ENCODE measurements at regions not wholly inside any gene's neighbourhood (a gene's known extent, or its start where the extent isn't known, plus 50 kb on each side); places are given as distances from the start of the nearest gene placed in this dataset.
"Not testable (repeated sequence)": the region's sequence is repeated elsewhere in the genome, so short reads cannot be mapped to it uniquely, and the experiment has no call there.

- DNase-seq: no peak
- Histone ChIP-seq H3K4me1 (peaks cover 5% of the 10 kb centered on the region in 2 donors), H3K27me3 (no peaks in the 10 kb centered on the region), H3K36me3 (no peaks in the 10 kb centered on the region), H3K4me3 (no peak overlapping the region), H3K9me3 (no peaks in the 10 kb centered on the region), H3K27ac (no peak overlapping the region)
- intact Hi-C loops (cut with DNase I; ENCODE audit: low total_unique reads): no loop called here
- ATAC-seq: no peak
- no peak for TF ChIP-seq CTCF (IDR thresholded peaks at IDR 0.05 in 4 of 5, conservative IDR thresholded peaks at IDR 0.05 in 1 of 5)
- no peak for TF ChIP-seq POLR2A (IDR thresholded peaks at IDR 0.05)
- in situ Hi-C loops (cut with MboI; ENCODE audit: low sequenced_read_pairs in 4 of 4): loop anchor here in 1 of 4 donors (25.0 kb wide), 1 partner anchor 99 kb away; the partner anchor contains the start of gene SEC11C
These were observed 101.2 kb upstream of the SEC11C start for GRCh38 chr18:59038295-59039039.

- H3K4me3 ChIP-seq; DNase-seq; H3K4me1 ChIP-seq; H3K27ac ChIP-seq; ATAC-seq; H3K36me3 ChIP-seq; intact Hi-C loops (cut with DNase I; ENCODE audit: low total_unique reads); H3K27me3 ChIP-seq; H3K9me3 ChIP-seq: not testable (repeated sequence)
- in situ Hi-C loops (cut with MboI; ENCODE audit: low sequenced_read_pairs in 4 of 4): loop anchor here in 1 of 4 donors (25.0 kb wide), 1 partner anchor 98 kb away; the partner anchor contains the start of gene SEC11C
These were observed 100.7 kb upstream of the SEC11C start for GRCh38 chr18:59039040-59039320.

GRCh38 chr18:59039449-59039848 is 100.2 kb upstream of the SEC11C start:
- no peak overlapping the region for H3K4me3 ChIP-seq
- intact Hi-C loops (cut with DNase I; ENCODE audit: low total_unique reads): no loop called here
- TF ChIP-seq POLR2A (IDR thresholded peaks at IDR 0.05) (no peak), CTCF (IDR thresholded peaks at IDR 0.05 in 4 of 5, conservative IDR thresholded peaks at IDR 0.05 in 1 of 5) (no peak)
- no peaks in the 10 kb centered on the region for H3K36me3 ChIP-seq
- ATAC-seq: no peak
- no peaks in the 10 kb centered on the region for H3K9me3 ChIP-seq
- in situ Hi-C loops (cut with MboI; ENCODE audit: low sequenced_read_pairs in 4 of 4): loop anchor here in 1 of 4 donors (25.0 kb wide), 1 partner anchor 98 kb away; the partner anchor contains the start of gene SEC11C
- H3K27ac ChIP-seq: no peak overlapping the region
- H3K27me3 ChIP-seq: no peaks in the 10 kb centered on the region
- DNase-seq: no peak
- H3K4me1 ChIP-seq: peaks cover 5 to 7% of the 10 kb centered on the region in 2 donors

GRCh38 chr18:59040770-59041148 is 98.9 kb upstream of the SEC11C start:
- no peak overlapping the region for H3K4me3 ChIP-seq

More at GRCh38 chr18:59040770-59041148, 98.9 kb upstream of the SEC11C start:
- H3K36me3 ChIP-seq: no peaks in the 10 kb centered on the region
- in situ Hi-C loops (cut with MboI; ENCODE audit: low sequenced_read_pairs in 4 of 4): loop anchor here in 1 of 4 donors (25.0 kb wide), 1 partner anchor 97 kb away; the partner anchor contains the start of gene SEC11C
- no peaks in the 10 kb centered on the region for H3K27me3 ChIP-seq
- DNase-seq: no peak
- H3K27ac ChIP-seq: no peak overlapping the region
- ATAC-seq: no peak
- peaks cover 5 to 11% of the 10 kb centered on the region in 2 donors for H3K4me1 ChIP-seq
- no peaks in the 10 kb centered on the region for H3K9me3 ChIP-seq
- intact Hi-C loops (cut with DNase I; ENCODE audit: low total_unique reads): no loop called here
- TF ChIP-seq POLR2A (IDR thresholded peaks at IDR 0.05) (no peak), CTCF (IDR thresholded peaks at IDR 0.05 in 4 of 5, conservative IDR thresholded peaks at IDR 0.05 in 1 of 5) (no peak)
